ENCODE measurements at regions not wholly inside any gene's neighbourhood (a gene's known extent, or its start where the extent isn't known, plus 50 kb on each side); places are given as distances from the start of the nearest gene placed in this dataset.

GRCh38 chrX:92260102-92260501, 480.9 kb downstream of the PCDH11X start:
- no peak overlapping the region for H3K4me3 ChIP-seq (ENCODE audit: low read depth in 1 of 3, low read length in 3 of 3)
- H3K27me3 ChIP-seq (ENCODE audit: control insufficient read depth in 4 of 4, insufficient read depth in 4 of 4, low read length in 3 of 4): no peaks in the 10 kb centered on the region
- TF ChIP-seq YY1 (IDR thresholded peaks at IDR 0.05) (no peak), FOXA1 (IDR thresholded peaks at IDR 0.05) (no peak), RXRA (IDR thresholded peaks at IDR 0.05) (no peak), HNF4A (conservative IDR thresholded peaks at IDR 0.05) (no peak), CTCF (IDR thresholded peaks at IDR 0.05; ENCODE audit: low read depth, low read length, missing input control) (no peak), TAF1 (conservative IDR thresholded peaks at IDR 0.05) (no peak), NR2F2 (IDR thresholded peaks at IDR 0.05) (no peak), RAD21 (IDR thresholded peaks at IDR 0.05) (no peak), REST (IDR thresholded peaks at IDR 0.05) (no peak), GABPA (IDR thresholded peaks at IDR 0.05 in 1 of 2, conservative IDR thresholded peaks at IDR 0.05 in 1 of 2) (no peak), MAX (IDR thresholded peaks at IDR 0.05) (no peak), FOXA2 (IDR thresholded peaks at IDR 0.05) (no peak), HNF4G (IDR thresholded peaks at IDR 0.05) (no peak), JUND (IDR thresholded peaks at IDR 0.05) (no peak), ATF3 (IDR thresholded peaks at IDR 0.05) (no peak), SP1 (IDR thresholded peaks at IDR 0.05) (no peak), EGR1 (IDR thresholded peaks at IDR 0.05; ENCODE audit: low read depth in 2 of 2) (no peak)
- TF ChIP-seq, protein P1, sequence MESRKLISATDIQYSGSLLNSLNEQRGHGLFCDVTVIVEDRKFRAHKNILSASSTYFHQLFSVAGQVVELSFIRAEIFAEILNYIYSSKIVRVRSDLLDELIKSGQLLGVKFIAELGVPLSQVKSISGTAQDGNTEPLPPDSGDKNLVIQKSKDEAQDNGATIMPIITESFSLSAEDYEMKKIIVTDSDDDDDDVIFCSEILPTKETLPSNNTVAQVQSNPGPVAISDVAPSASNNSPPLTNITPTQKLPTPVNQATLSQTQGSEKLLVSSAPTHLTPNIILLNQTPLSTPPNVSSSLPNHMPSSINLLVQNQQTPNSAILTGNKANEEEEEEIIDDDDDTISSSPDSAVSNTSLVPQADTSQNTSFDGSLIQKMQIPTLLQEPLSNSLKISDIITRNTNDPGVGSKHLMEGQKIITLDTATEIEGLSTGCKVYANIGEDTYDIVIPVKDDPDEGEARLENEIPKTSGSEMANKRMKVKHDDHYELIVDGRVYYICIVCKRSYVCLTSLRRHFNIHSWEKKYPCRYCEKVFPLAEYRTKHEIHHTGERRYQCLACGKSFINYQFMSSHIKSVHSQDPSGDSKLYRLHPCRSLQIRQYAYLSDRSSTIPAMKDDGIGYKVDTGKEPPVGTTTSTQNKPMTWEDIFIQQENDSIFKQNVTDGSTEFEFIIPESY (IDR thresholded peaks at IDR 0.05): no peak
- no peaks in the 10 kb centered on the region for H3K4me1 ChIP-seq (ENCODE audit: control insufficient read depth in 4 of 4, insufficient read depth in 4 of 4, low read length in 3 of 4)
- H3K27ac ChIP-seq (ENCODE audit: low read depth in 1 of 2, low read length in 2 of 2): no peak overlapping the region
- no peaks in the 10 kb centered on the region for H3K36me3 ChIP-seq (ENCODE audit: control insufficient read depth in 4 of 4, insufficient read depth in 3 of 4, low read depth in 1 of 4, low read length in 3 of 4)
- peaks cover 0 to 8% (median 1%) of the 10 kb centered on the region in 4 donors for H3K9me3 ChIP-seq (ENCODE audit: control insufficient read depth in 4 of 4, low read length in 3 of 4)
- WGBS: 79% methylated on average over 7 of the region's 7 CpGs
- H3K9ac ChIP-seq (ENCODE audit: low read depth in 1 of 2, low read length in 2 of 2): no peak overlapping the region
- DNase-seq (ENCODE audit: low spot score): no peak

Measured in liver (tissue), 8 donors.